Brain microvascular endothelial cell (primary cell): ENCODE measurements at regions not wholly inside any gene's neighbourhood (a gene's known extent, or its start where the extent isn't known, plus 50 kb on each side); places are given as distances from the start of the nearest gene placed in this dataset.

ENCODE experiments used
- DNase-seq: peaks from one replicate; pipeline ENCODE4 v3.0.0-alpha.2; 2020
- H3K27ac ChIP-seq: fragments of 250-450 bp; sonication (Bioruptor Pico); 2 replicates; pipeline ENCODE4 v1.5.1; 2020; ENCODE audit warnings: mild to moderate bottlenecking, moderate library complexity
- H3K27me3 ChIP-seq: fragments of 250-450 bp; sonication (Bioruptor Pico); replicated peaks from 2 replicates; pipeline ENCODE4 v1.5.1; 2020; ENCODE audit warnings: mild to moderate bottlenecking
- H3K36me3 ChIP-seq: fragments of 250-450 bp; sonication (Bioruptor Pico); replicated peaks from 2 replicates; pipeline ENCODE4 v1.5.1; 2020; ENCODE audit warnings: mild to moderate bottlenecking
- H3K4me3 ChIP-seq: 2 replicates; pipeline ENCODE4 v1.5.1; 2011; ENCODE audit warnings: low read depth, mild to moderate bottlenecking, control low read depth, low read length, moderate library complexity
- in situ Hi-C: cut with HindIII; loops from 2 replicates; pipeline ENCODE4 v1.10.0; 2017; ENCODE audit warnings: low sequenced_read_pairs, low pct_ligation_motif_present
- TF ChIP-seq, protein P1 (sequence below): IDR thresholded peaks from 2 replicates; pipeline ENCODE4 v1.5.1; 2011; ENCODE audit warnings: low read depth, mild to moderate bottlenecking, moderate library complexity, low read length, control low read depth, inconsistent platforms; ENCODE audit errors: missing control alignments

DNA sequence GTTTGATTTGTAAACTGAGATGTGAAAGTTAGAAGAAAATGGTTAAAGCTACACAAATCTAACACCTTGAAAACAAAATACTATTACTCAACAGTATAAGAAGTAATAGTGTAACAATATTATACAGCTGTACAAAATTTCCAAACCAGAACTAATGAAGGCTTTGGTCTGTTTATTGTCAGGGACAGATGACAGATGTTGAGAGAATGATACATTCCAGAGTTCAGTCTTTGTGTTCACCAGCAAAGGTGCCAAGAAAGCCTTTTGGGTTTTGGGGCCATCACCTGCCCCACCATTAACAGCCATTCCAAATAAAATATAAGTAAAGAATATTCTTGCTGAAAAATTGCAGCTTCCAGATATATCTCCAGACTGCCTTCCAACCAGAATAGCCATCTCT lies 439.3 kb downstream of the PCDH20 start:
- no peak for DNase-seq
- H3K4me3 ChIP-seq: no peak overlapping the region
- TF ChIP-seq, protein P1, sequence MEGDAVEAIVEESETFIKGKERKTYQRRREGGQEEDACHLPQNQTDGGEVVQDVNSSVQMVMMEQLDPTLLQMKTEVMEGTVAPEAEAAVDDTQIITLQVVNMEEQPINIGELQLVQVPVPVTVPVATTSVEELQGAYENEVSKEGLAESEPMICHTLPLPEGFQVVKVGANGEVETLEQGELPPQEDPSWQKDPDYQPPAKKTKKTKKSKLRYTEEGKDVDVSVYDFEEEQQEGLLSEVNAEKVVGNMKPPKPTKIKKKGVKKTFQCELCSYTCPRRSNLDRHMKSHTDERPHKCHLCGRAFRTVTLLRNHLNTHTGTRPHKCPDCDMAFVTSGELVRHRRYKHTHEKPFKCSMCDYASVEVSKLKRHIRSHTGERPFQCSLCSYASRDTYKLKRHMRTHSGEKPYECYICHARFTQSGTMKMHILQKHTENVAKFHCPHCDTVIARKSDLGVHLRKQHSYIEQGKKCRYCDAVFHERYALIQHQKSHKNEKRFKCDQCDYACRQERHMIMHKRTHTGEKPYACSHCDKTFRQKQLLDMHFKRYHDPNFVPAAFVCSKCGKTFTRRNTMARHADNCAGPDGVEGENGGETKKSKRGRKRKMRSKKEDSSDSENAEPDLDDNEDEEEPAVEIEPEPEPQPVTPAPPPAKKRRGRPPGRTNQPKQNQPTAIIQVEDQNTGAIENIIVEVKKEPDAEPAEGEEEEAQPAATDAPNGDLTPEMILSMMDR: no peak
- no peaks in the 10 kb centered on the region for H3K27me3 ChIP-seq
- in situ Hi-C loops: no loop called here
- H3K36me3 ChIP-seq: no peaks in the 10 kb centered on the region
- no peak overlapping the region for H3K27ac ChIP-seq

DNA sequence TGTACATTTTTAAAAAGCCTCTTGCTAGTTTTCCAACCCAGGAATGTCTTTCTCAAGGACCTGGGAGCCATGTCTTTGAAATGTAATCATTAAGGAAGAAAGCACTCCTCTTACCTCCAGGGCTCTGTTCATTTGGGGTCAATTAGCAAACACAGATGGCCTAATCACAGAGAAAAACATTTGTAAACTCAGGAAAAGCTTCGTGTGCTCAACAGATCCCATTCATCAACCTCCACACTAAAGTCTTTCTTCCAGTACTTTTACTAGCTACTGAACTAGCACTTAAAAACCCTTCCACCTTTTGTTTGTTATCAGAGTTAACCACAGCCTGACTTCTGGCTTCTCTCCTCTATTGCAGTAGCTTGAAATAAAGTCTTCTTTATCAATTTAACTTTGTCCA lies 441.4 kb downstream of the PCDH20 start:
- no peak overlapping the region for H3K27ac ChIP-seq
- in situ Hi-C loops: no loop called here
- H3K4me3 ChIP-seq: no peak overlapping the region
- no peaks in the 10 kb centered on the region for H3K27me3 ChIP-seq
- no peak for DNase-seq
- no peaks in the 10 kb centered on the region for H3K36me3 ChIP-seq
- TF ChIP-seq, protein P1: no peak

DNA sequence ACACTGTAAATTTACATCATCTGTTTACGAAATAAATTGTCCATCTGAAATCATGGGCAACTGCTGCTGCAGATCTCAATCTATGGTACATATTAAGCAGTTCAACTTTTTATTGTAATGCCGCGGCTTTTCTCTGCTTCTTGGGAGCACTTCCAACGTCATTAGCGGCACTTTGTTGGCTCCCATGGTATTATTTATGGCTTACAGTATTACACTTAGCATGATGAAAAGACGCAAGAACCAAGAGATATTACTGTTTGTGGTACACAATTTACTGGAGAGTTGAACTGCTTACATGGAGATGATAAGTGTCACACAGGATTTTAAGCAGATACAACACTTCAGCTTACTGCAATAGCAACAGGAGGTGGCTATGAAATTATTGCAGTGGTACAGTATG lies 442.1 kb downstream of the PCDH20 start:
- DNase-seq: no peak
- Histone ChIP-seq H3K4me3 (no peak overlapping the region), H3K36me3 (no peaks in the 10 kb centered on the region), H3K27me3 (no peaks in the 10 kb centered on the region), H3K27ac (no peak overlapping the region)
- TF ChIP-seq, protein P1: no peak
- in situ Hi-C loops: no loop called here

DNA sequence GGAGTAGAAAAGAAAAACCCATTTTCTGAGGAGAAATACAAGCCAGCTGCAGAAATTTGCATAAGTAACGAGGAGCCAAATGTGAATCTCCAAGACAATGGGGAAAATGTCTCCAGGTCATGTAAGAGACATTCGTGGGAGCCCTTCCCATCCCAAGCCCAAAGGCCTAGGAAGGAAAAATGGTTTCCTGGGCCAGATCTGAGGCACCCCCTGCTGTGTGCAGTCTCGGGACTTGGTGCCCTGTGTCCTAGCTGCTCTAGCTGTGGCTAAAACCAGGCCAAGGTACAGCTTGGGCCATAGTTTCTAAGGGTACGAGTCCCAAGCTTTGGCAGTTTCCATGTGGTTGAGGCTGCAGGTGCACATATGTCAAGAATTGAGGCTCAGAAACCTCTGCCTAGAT lies 444.9 kb downstream of the PCDH20 start:
- TF ChIP-seq, protein P1: no peak
- in situ Hi-C loops: no loop called here
- DNase-seq: no peak
- no peaks in the 10 kb centered on the region for H3K27me3 ChIP-seq
- H3K36me3 ChIP-seq: no peaks in the 10 kb centered on the region
- no peak overlapping the region for H3K4me3 ChIP-seq
- H3K27ac ChIP-seq: no peak overlapping the region

DNA sequence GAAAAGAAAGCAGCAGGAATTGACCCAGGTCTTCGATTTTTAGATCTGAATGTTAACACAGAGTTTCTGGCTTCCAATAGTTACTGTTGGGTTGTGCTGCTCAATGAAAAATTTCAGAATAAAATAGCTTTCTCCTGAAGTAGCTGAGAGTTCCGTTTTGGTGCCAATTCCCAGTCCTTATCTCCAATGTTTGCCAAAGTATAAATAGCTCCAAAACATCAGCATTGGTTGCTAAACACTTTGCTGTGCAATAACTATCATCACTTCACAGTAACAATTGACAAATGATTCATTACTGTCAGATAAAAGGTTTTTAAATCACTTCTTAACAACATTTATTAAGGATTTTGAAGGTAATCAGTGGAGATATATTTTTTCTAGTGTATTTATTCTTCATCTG lies 446.0 kb downstream of the PCDH20 start:
- no peak for DNase-seq
- in situ Hi-C loops: no loop called here
- H3K27ac ChIP-seq: no peak overlapping the region
- no peaks in the 10 kb centered on the region for H3K27me3 ChIP-seq
- TF ChIP-seq, protein P1: no peak
- no peaks in the 10 kb centered on the region for H3K36me3 ChIP-seq
- no peak overlapping the region for H3K4me3 ChIP-seq

DNA sequence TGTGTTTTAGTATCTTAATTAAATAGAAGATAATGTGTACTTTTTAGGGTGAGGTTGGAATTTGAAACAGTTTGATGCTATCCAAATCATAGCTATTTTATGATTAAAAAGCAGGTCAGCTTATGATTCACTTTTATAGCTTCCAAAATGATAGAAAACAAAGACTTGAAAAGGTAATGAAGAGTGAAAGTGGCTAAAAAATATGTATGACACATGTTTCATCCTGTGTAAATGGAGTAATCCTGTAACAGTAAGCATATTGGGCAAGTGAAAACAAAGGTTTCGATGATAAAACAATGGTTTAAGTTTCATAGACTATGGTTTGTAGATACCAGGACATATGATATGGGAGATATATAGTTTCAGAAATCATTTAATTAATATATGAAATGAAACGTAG lies 456.2 kb downstream of the PCDH20 start:
- Histone ChIP-seq H3K27ac (no peak overlapping the region), H3K27me3 (no peaks in the 10 kb centered on the region), H3K36me3 (no peaks in the 10 kb centered on the region), H3K4me3 (no peak overlapping the region)
- DNase-seq: no peak
- in situ Hi-C loops: no loop called here
- TF ChIP-seq, protein P1: no peak
